Psoas muscle (tissue), 7 donors: ENCODE measurements at regions not wholly inside any gene's neighbourhood (a gene's known extent, or its start where the extent isn't known, plus 50 kb on each side); places are given as distances from the start of the nearest gene placed in this dataset.

Experiments
- ATAC-seq, 4 donors: fragments of 200-7000 bp; cut with Tn5 transposase; one replicate each; pipeline ENCODE4 v1.9.1; 2020; ENCODE audit warnings: moderate library complexity in 3 of 4, mild to moderate bottlenecking in 2 of 4
- DNase-seq, 2 donors: peaks; one replicate each; pipeline ENCODE4 v3.0.0-alpha.2; 2020
- H3K27ac ChIP-seq: fragments of 200-600 bp; one replicate; pipeline ENCODE4 v1.8.0; 2022
- H3K27me3 ChIP-seq, 3 donors: fragments of 200-600 bp in 1 of 3; one replicate each; pipeline versions ENCODE4 v1.6.1 to v1.8.0; 2013 to 2022; ENCODE audit warnings: low read length in 2 of 3, mild to moderate bottlenecking in 2 of 3, moderate library complexity in 1 of 3; ENCODE audit not compliant: insufficient read depth in 3 of 3
- H3K36me3 ChIP-seq, 2 donors: fragments of 200-600 bp in 1 of 2; one replicate each; pipeline versions ENCODE4 v1.6.1 to v1.8.0; 2013 to 2022; ENCODE audit warnings: low read depth in 1 of 2, mild to moderate bottlenecking in 1 of 2, moderate library complexity in 1 of 2; ENCODE audit not compliant: insufficient read depth in 1 of 2
- H3K4me1 ChIP-seq: fragments of 200-600 bp; one replicate; pipeline ENCODE4 v1.8.0; 2022
- H3K4me3 ChIP-seq: fragments of 200-600 bp; one replicate; pipeline ENCODE4 v1.8.0; 2022; ENCODE audit warnings: mild to moderate bottlenecking
- H3K9me3 ChIP-seq: fragments of 200-600 bp; one replicate; pipeline ENCODE4 v1.8.0; 2022
- CTCF ChIP-seq: fragments of 200-600 bp; IDR thresholded peaks from one replicate; pipeline ENCODE4 v1.8.0; 2022; ENCODE audit warnings: antibody characterized with exemption
- WGBS, 3 donors: extraction: QIAGEN DNeasy Blood & Tissue Kit; methylation state at CpG; one replicate each; pipeline versions ENCODE4 v1.1.6 to v1.1.7; 2013; 5-methylcytosine and 5-hydroxymethylcytosine counted together
- intact Hi-C, 2 donors: fragments of 100-400 bp; cut with DNase I; formaldehyde crosslinking; loops; one replicate each; pipeline versions ENCODE4 v1.11.0 to v1.14.2; 2022
- donor health status: healthy with polysubstance abuse.
- donor health status: DM: no; HTN: no; CAD: no; lungs with moderate emphysema.
- donor health status: Bipolar disorder and iron deficiency.
- donor health status: healthy.
- donor health status: DM: yes; HTN: yes; CAD: no.
- donor health status: DM: no; HTN: no; CAD: no.
- donor health status: DM: yes; HTN: yes; CAD: no.

GRCh38 chr1:73887412-73887811 is 310.6 kb downstream of the LRRIQ3 start:
- no peak overlapping the region for H3K4me3 ChIP-seq
- no peak overlapping the region for H3K27ac ChIP-seq
- no peaks in the 10 kb centered on the region for H3K9me3 ChIP-seq
- no peaks in the 10 kb centered on the region for H3K4me1 ChIP-seq
- H3K27me3 ChIP-seq = no peaks in the 10 kb centered on the region
- no peak for TF ChIP-seq CTCF
- intact Hi-C loops = no loop called here
- 20 to 43% (median 26%) methylated on average over 3 of the region's 3 CpGs for WGBS, 3 donors
- H3K36me3 ChIP-seq = no peaks in the 10 kb centered on the region
- DNase-seq (no peak), ATAC-seq (no peak)

- Histone ChIP-seq H3K4me1 (no peaks in the 10 kb centered on the region), H3K4me3 (no peak overlapping the region), H3K27ac (no peak overlapping the region), H3K36me3 (no peaks in the 10 kb centered on the region), H3K9me3 (no peaks in the 10 kb centered on the region), H3K27me3 (no peaks in the 10 kb centered on the region)
- DNase-seq (no peak), ATAC-seq (no peak)
- TF ChIP-seq CTCF = no peak
- intact Hi-C loops = no loop called here
- 13 to 31% (median 15%) methylated on average over 2 of the region's 2 CpGs for WGBS, 3 donors
Observed at GRCh38 chr1:73886716-73887115, 311.3 kb downstream of the LRRIQ3 start.

- H3K4me3 ChIP-seq = no peak overlapping the region
- intact Hi-C loops = no loop called here
- H3K9me3 ChIP-seq = no peaks in the 10 kb centered on the region
- 47 to 57% (median 54%) methylated on average over 1 of the region's 1 CpG for WGBS, 3 donors
- ATAC-seq (no peak), DNase-seq (no peak)
- no peak overlapping the region for H3K27ac ChIP-seq
- H3K4me1 ChIP-seq = no peaks in the 10 kb centered on the region
- no peaks in the 10 kb centered on the region for H3K27me3 ChIP-seq
- H3K36me3 ChIP-seq = no peaks in the 10 kb centered on the region
- no peak for TF ChIP-seq CTCF
Observed at GRCh38 chr1:73874806-73875205, 323.2 kb downstream of the LRRIQ3 start.

GRCh38 chr1:73868810-73869336 is 329.1 kb downstream of the LRRIQ3 start:
- Histone ChIP-seq H3K27ac (no peak overlapping the region), H3K36me3 (no peaks in the 10 kb centered on the region), H3K27me3 (no peaks in the 10 kb centered on the region), H3K4me1 (no peaks in the 10 kb centered on the region), H3K9me3 (no peaks in the 10 kb centered on the region), H3K4me3 (no peak overlapping the region)
- no peak for TF ChIP-seq CTCF
- no peak for DNase-seq
- intact Hi-C loops = no loop called here
- WGBS, 3 donors = 64 to 66% (median 65%) methylated on average over 2 of the region's 2 CpGs
- ATAC-seq = no peak

- no peaks in the 10 kb centered on the region for H3K27me3 ChIP-seq
- DNase-seq = no peak
- intact Hi-C loops = no loop called here
- H3K9me3 ChIP-seq = no peaks in the 10 kb centered on the region
- 84 to 89% (median 86%) methylated on average over 1 of the region's 1 CpG for WGBS, 3 donors
- no peak overlapping the region for H3K27ac ChIP-seq
- no peaks in the 10 kb centered on the region for H3K4me1 ChIP-seq
- ATAC-seq = no peak
- TF ChIP-seq CTCF = no peak
- H3K36me3 ChIP-seq = no peaks in the 10 kb centered on the region
- no peak overlapping the region for H3K4me3 ChIP-seq
Observed at GRCh38 chr1:73862355-73862754, 335.6 kb downstream of the LRRIQ3 start.
